Aorta (tissue), 5 donors: ENCODE measurements at regions not wholly inside any gene's neighbourhood (a gene's known extent, or its start where the extent isn't known, plus 50 kb on each side); places are given as distances from the start of the nearest gene placed in this dataset.
A peak's percentile ranks its signal among the peaks of the same experiment; 100 is the strongest.
"Not testable (repeated sequence)": the region's sequence is repeated elsewhere in the genome, so short reads cannot be mapped to it uniquely, and the experiment has no call there.

Experiments used
- ATAC-seq: fragments of 200-7000 bp; cut with Tn5 transposase; one replicate; pipeline ENCODE4 v1.9.1; 2022; ENCODE audit warnings: moderate library complexity; ENCODE audit not compliant: low FRiP score
- DNase-seq, 2 donors: peaks; one replicate each; pipeline ENCODE4 v3.0.0-alpha.2; 2020
- H3K27ac ChIP-seq, 2 donors: one replicate each; pipeline ENCODE4 v1.5.1; 2013; ENCODE audit warnings: low read length in 2 of 2, mild to moderate bottlenecking in 2 of 2, moderate library complexity in 2 of 2, control low read depth in 1 of 2, inconsistent platforms in 1 of 2, low read depth in 1 of 2
- H3K27me3 ChIP-seq, 2 donors: one replicate each; pipeline ENCODE4 v1.6.1; 2013; ENCODE audit warnings: control low read depth in 1 of 2, low read length in 1 of 2, mild to moderate bottlenecking in 1 of 2, moderate library complexity in 1 of 2; ENCODE audit not compliant: insufficient read depth in 2 of 2, control insufficient read depth in 1 of 2
- H3K36me3 ChIP-seq, 2 donors: one replicate each; pipeline ENCODE4 v1.6.1; 2013; ENCODE audit warnings: control low read depth in 1 of 2, low read length in 1 of 2, mild to moderate bottlenecking in 1 of 2; ENCODE audit not compliant: insufficient read depth in 2 of 2, control insufficient read depth in 1 of 2
- H3K4me1 ChIP-seq, 2 donors: one replicate each; pipeline ENCODE4 v1.6.1; 2013; ENCODE audit warnings: low read length in 2 of 2, control low read depth in 1 of 2, mild to moderate bottlenecking in 1 of 2, moderate library complexity in 1 of 2; ENCODE audit not compliant: insufficient read depth in 2 of 2, control insufficient read depth in 1 of 2
- H3K4me3 ChIP-seq, 2 donors: one replicate each; pipeline ENCODE4 v1.5.1; 2013; ENCODE audit warnings: low read length in 2 of 2, control low read depth in 1 of 2, mild to moderate bottlenecking in 1 of 2
- H3K9me3 ChIP-seq: one replicate; pipeline ENCODE4 v1.6.1; 2013; ENCODE audit warnings: mild to moderate bottlenecking, low read length; ENCODE audit not compliant: control insufficient read depth
- WGBS, 2 donors: extraction: QIAGEN DNeasy Blood & Tissue Kit; methylation state at CpG; one replicate each; pipeline ENCODE4 v1.1.7; 2013; 5-methylcytosine and 5-hydroxymethylcytosine counted together
- intact Hi-C, 2 donors: fragments of 100-400 bp; cut with DNase I; formaldehyde crosslinking; loops; one replicate each; pipeline versions ENCODE4 v1.14.2 to v1.15.0; 2022
- donor health status: healthy with polysubstance abuse.
- donor health status: Bipolar disorder and iron deficiency.
- donor health status: DM: no; HTN: no; CAD: no.
- donor health status: DM: no; HTN: no; CAD: no.
- donor health status: DM: yes; HTN: yes; CAD: no.

GRCh38 chr21:14010729-14011128, 200.0 kb downstream of the LIPI start:
- ATAC-seq (no peak), DNase-seq (no peak)
- no peaks in the 10 kb centered on the region for H3K27me3 ChIP-seq
- no peak overlapping the region for H3K4me3 ChIP-seq
- no peaks in the 10 kb centered on the region for H3K36me3 ChIP-seq
- H3K27ac ChIP-seq, result no peak overlapping the region
- no peaks in the 10 kb centered on the region for H3K9me3 ChIP-seq
- 81 to 85% methylated on average over 8 of the region's 8 CpGs for WGBS, 2 donors
- H3K4me1 ChIP-seq, result no peaks in the 10 kb centered on the region
- intact Hi-C loops, result no loop called here

DNA sequence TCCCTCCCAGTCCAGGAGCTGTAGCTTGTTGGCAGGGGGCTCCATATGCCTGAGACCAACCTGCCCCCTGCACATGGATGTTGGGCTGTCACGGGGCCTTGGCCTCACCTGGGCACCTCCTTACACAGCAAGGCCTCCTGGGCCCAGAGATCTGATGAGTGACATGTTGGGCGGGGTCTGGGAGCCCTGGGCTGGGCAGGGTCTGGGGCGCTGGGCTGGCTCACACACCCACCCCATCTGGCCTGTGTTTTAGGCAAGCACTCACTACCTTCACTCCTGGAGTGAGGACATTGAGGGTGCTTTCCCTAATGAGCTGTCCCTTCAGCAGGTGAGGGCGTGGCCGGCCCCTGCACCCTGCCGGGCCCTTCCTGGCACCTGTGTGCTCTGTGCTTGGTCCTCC, 200.8 kb downstream of the LIPI start:
- H3K27me3 ChIP-seq, H3K27ac ChIP-seq, DNase-seq, H3K9me3 ChIP-seq, H3K4me3 ChIP-seq, ATAC-seq, H3K4me1 ChIP-seq, H3K36me3 ChIP-seq, intact Hi-C loops: not testable (repeated sequence)
- WGBS, 2 donors, result 72 to 85% methylated on average over 6 of the region's 6 CpGs

- H3K36me3 ChIP-seq, H3K27me3 ChIP-seq, H3K27ac ChIP-seq, H3K4me1 ChIP-seq, H3K9me3 ChIP-seq, H3K4me3 ChIP-seq, intact Hi-C loops, DNase-seq: not testable (repeated sequence)
- peak; percentile 6 for ATAC-seq
- WGBS, 2 donors, result 90 to 92% methylated on average over 22 of the region's 22 CpGs
Measured at GRCh38 chr21:14009238-14009981, 201.3 kb downstream of the LIPI start.

GRCh38 chr21:14008436-14008835, 202.3 kb downstream of the LIPI start:
- H3K27ac ChIP-seq, H3K27me3 ChIP-seq, ATAC-seq, H3K4me1 ChIP-seq, H3K36me3 ChIP-seq, H3K4me3 ChIP-seq, H3K9me3 ChIP-seq, DNase-seq, intact Hi-C loops: not testable (repeated sequence)
- WGBS, 2 donors, result 78 to 81% methylated on average over 5 of the region's 5 CpGs

- H3K4me1 ChIP-seq, intact Hi-C loops, H3K27me3 ChIP-seq, ATAC-seq, H3K4me3 ChIP-seq, H3K36me3 ChIP-seq, H3K9me3 ChIP-seq, H3K27ac ChIP-seq, DNase-seq: not testable (repeated sequence)
- 91 to 92% methylated on average over 14 to 17 of the region's 17 CpGs for WGBS, 2 donors
Measured at GRCh38 chr21:14008006-14008405, 202.7 kb downstream of the LIPI start.

DNA sequence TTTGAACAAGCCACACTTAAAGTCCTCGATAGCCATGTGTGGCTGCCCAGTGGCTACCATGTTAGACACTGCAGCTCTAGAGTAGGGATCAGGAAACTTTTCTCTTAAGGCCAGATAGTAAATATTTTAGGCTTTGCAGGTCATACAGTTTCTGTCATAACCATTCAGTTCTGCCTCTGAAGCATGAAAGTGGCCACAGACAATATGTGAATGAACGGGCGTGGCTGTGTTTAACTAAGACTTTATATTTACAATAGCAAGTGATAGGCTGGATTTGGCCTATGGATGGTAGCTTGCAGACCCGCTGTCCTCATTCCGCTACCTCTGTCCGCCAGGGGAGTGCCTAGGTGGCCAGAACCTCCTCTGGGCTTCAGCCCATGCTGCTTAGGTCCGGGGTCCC, 204.6 kb downstream of the LIPI start:
- intact Hi-C loops, ATAC-seq, H3K4me3 ChIP-seq, H3K36me3 ChIP-seq, H3K27ac ChIP-seq, H3K27me3 ChIP-seq, H3K4me1 ChIP-seq, H3K9me3 ChIP-seq: not testable (repeated sequence)
- 87% methylated on average over 5 to 6 of the region's 7 CpGs for WGBS, 2 donors
- peak in 1 of 2 donors; percentile 40 for DNase-seq

- ATAC-seq, result peak; percentile 70
- H3K4me1 ChIP-seq, H3K27me3 ChIP-seq, H3K27ac ChIP-seq, H3K4me3 ChIP-seq, intact Hi-C loops, H3K9me3 ChIP-seq, H3K36me3 ChIP-seq: not testable (repeated sequence)
- WGBS, 2 donors, result 70 to 77% methylated on average over 6 to 8 of the region's 9 CpGs
- DNase-seq, result peak in 1 of 2 donors; percentile 63
Measured at GRCh38 chr21:13986996-13987958, 223.5 kb downstream of the LIPI start.

DNA sequence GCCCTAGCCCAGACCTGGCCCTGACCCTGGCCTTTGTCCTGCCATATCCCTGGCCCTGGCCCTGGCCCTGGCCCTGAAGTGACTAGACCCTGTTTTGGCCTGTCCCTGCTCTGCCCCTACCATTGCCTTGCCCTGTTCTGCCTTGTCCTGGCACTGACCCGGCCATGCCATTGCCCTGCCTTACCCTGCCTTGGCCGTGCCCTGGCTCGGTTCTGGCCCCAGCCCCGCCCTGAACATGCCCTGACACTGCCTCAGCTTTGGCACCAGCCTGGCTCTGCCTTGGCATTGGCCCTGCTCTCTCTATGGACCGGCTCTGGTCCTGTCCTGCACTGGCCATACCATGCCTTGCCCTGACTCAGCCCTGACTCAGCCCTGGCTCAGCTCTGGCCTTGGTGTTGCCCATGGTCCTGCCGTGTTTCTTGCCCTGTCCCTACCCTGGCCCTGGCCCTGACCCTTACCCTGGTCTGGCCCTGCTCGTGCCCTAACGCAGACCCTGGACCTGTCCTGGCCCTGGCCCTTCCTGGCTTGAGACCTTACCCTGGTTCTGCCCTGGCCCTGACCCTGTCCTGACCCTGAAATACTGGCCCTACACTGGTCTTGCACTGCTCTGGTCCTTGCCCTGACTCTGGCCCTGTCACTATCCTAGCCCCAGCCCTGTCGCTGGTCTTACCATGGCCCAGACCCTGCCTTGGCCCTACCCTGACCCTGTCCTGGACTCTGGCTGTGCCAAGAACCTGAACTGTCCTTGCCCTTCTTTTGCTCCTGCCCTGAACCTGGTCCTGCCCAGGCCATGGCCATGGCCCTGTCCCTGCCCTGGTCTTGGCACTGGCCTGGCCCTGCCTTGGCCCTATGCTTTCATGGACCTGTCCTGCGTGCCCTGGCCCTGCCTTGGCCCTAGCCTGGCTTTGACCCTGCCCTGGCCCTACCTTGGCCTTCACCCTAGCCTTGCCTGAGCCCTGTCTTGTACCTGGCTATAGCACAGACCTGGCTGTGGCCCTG, 224.6 kb downstream of the LIPI start:
- H3K4me3 ChIP-seq, H3K27ac ChIP-seq, H3K27me3 ChIP-seq, intact Hi-C loops, H3K4me1 ChIP-seq, H3K9me3 ChIP-seq, H3K36me3 ChIP-seq: not testable (repeated sequence)
- ATAC-seq (peak; percentile 17), DNase-seq (peak in 1 of 2 donors; percentile 66)
- 83 to 89% methylated on average over 10 of the region's 10 CpGs for WGBS, 2 donors
